Spleen (tissue), 11 donors: ENCODE measurements at regions not wholly inside any gene's neighbourhood (a gene's known extent, or its start where the extent isn't known, plus 50 kb on each side); places are given as distances from the start of the nearest gene placed in this dataset.

Experiments
- DNase-seq: peaks from one replicate; pipeline ENCODE4 v3.0.0-alpha.2; 2020
- H3K27ac ChIP-seq, 8 donors: fragments of 200-600 bp; sonication (generic) in 7 of 8; 1 replicate in 4 of 8; 2 replicates in 4 of 8; pipeline versions ENCODE4 v1.5.0 to v1.8.0; 2016 to 2021; ENCODE audit warnings: inconsistent platforms in 4 of 8, mild to moderate bottlenecking in 4 of 8, moderate library complexity in 1 of 8
- H3K27me3 ChIP-seq, 7 donors: fragments of 200-600 bp; sonication (generic) in 6 of 7; replicated peaks in 1 of 7; 1 replicate in 4 of 7; 2 replicates in 3 of 7; pipeline versions ENCODE4 v1.5.0 to v1.8.0; 2016 to 2021; ENCODE audit warnings: inconsistent platforms in 3 of 7, mild to moderate bottlenecking in 1 of 7
- H3K36me3 ChIP-seq, 6 donors: fragments of 200-600 bp; sonication (generic) in 5 of 6; 1 replicate in 4 of 6; 2 replicates in 2 of 6; pipeline versions ENCODE4 v1.5.0 to v1.8.0; 2016 to 2021; ENCODE audit warnings: inconsistent platforms in 2 of 6
- H3K4me1 ChIP-seq, 6 donors: fragments of 200-600 bp; sonication (generic) in 5 of 6; 1 replicate in 3 of 6; 2 replicates in 3 of 6; pipeline versions ENCODE4 v1.5.0 to v1.8.0; 2016 to 2021; ENCODE audit warnings: inconsistent platforms in 3 of 6
- H3K4me3 ChIP-seq, 8 donors: fragments of 200-600 bp; sonication (generic) in 7 of 8; 1 replicate in 4 of 8; 2 replicates in 4 of 8; pipeline versions ENCODE4 v1.5.0 to v1.8.0; 2016 to 2021; ENCODE audit warnings: inconsistent platforms in 4 of 8, mild to moderate bottlenecking in 4 of 8, moderate library complexity in 2 of 8
- H3K9me3 ChIP-seq, 8 donors: fragments of 200-600 bp; sonication (generic) in 7 of 8; 1 replicate in 4 of 8; 2 replicates in 4 of 8; pipeline versions ENCODE4 v1.5.0 to v1.8.0; 2016 to 2021; ENCODE audit warnings: inconsistent platforms in 4 of 8
- CTCF ChIP-seq, 11 experiments: fragments of 200-600 bp in 7 of 11; fragments of 450-650 bp in 4 of 11; sonication (generic) in 4 of 11; IDR thresholded peaks in 8 of 11; conservative IDR thresholded peaks in 3 of 11; 1 replicate in 7 of 11; 2 replicates in 4 of 11; pipeline versions ENCODE4 v1.4.0 to v1.8.0; 2016 to 2021; ENCODE audit warnings: antibody characterized with exemption in 11 of 11, inconsistent platforms in 4 of 11, mild to moderate bottlenecking in 1 of 11
- POLR2A ChIP-seq, 3 donors: fragments of 450-650 bp; IDR thresholded peaks; one replicate each; pipeline ENCODE4 v1.5.1; 2017; ENCODE audit warnings: antibody characterized with exemption in 3 of 3, mild to moderate bottlenecking in 1 of 3
- POLR2AphosphoS5 ChIP-seq, 3 donors: sonication (generic); formaldehyde crosslinking; IDR thresholded peaks; one replicate each; pipeline ENCODE4 v1.5.1; 2017; ENCODE audit warnings: antibody characterized with exemption in 3 of 3
- WGBS, 5 donors: extraction: QIAGEN DNeasy Blood & Tissue Kit in 3 of 5; methylation state at CpG; one replicate each; pipeline versions ENCODE4 v1.1.5 to v1.1.7; 2013 to 2018; 5-methylcytosine and 5-hydroxymethylcytosine counted together
- intact Hi-C: fragments of 100-400 bp; cut with DNase I; formaldehyde crosslinking; loops from one replicate; pipeline ENCODE4 v1.15.0; 2023; ENCODE audit warnings: low total_unique reads
- donor health status: healthy with polysubstance abuse.
- donor health status: DM: no; HTN: no; CAD: no; lungs with moderate emphysema.
- donor health status: DM: no; HTN: no; CAD: no.
- donor health status: Bipolar disorder and iron deficiency.
- donor health status: healthy.
- donor health status: DM: no; HTN: no; CAD: no.
- donor health status: DM: yes; HTN: yes; CAD: no.

GRCh38 chr18:28468901-28469300 is 292.0 kb upstream of the CDH2 start:
- no peaks in the 10 kb centered on the region for H3K4me1 ChIP-seq
- no peak for DNase-seq
- no peak overlapping the region for H3K4me3 ChIP-seq
- H3K36me3 ChIP-seq: no peaks in the 10 kb centered on the region
- no peak for TF ChIP-seq POLR2A (IDR thresholded peaks at IDR 0.05)
- H3K27me3 ChIP-seq: no peaks in the 10 kb centered on the region
- H3K27ac ChIP-seq: no peak overlapping the region
- 60 to 85% (median 71%) methylated on average over 1 of the region's 1 CpG for WGBS, 5 donors
- H3K9me3 ChIP-seq: peaks cover 0 to 31% (median 20%) of the 10 kb centered on the region in 8 donors
- intact Hi-C loops: no loop called here

- WGBS, 5 donors: 79 to 91% (median 89%) methylated on average over 2 of the region's 2 CpGs
- Histone ChIP-seq H3K9me3 (peaks cover 0 to 17% (median 11%) of the 10 kb centered on the region in 8 donors), H3K27me3 (no peaks in the 10 kb centered on the region)
Observed at GRCh38 chr18:28466204-28466603, 289.3 kb upstream of the CDH2 start.

GRCh38 chr18:28459587-28459986 is 282.7 kb upstream of the CDH2 start:
- H3K27ac ChIP-seq: no peak overlapping the region
- no peaks in the 10 kb centered on the region for H3K36me3 ChIP-seq
- intact Hi-C loops: no loop called here
- no peaks in the 10 kb centered on the region for H3K4me1 ChIP-seq
- no peak for DNase-seq
- peaks cover 0 to 5% (median 0%) of the 10 kb centered on the region in 8 donors for H3K9me3 ChIP-seq
- WGBS, 5 donors: 85 to 97% (median 92%) methylated on average over 2 of the region's 2 CpGs
- no peak overlapping the region for H3K4me3 ChIP-seq
- H3K27me3 ChIP-seq: no peaks in the 10 kb centered on the region
- TF ChIP-seq POLR2AphosphoS5 (IDR thresholded peaks at IDR 0.05) (no peak), CTCF (IDR thresholded peaks at IDR 0.05 in 8 of 11, conservative IDR thresholded peaks at IDR 0.05 in 3 of 11) (no peak), POLR2A (IDR thresholded peaks at IDR 0.05) (no peak)

More at GRCh38 chr18:28466204-28466603, 289.3 kb upstream of the CDH2 start:
- intact Hi-C loops: no loop called here
- no peaks in the 10 kb centered on the region for H3K4me1 ChIP-seq
- no peaks in the 10 kb centered on the region for H3K36me3 ChIP-seq
- no peak for DNase-seq
- H3K27ac ChIP-seq: no peak overlapping the region
- TF ChIP-seq CTCF (IDR thresholded peaks at IDR 0.05 in 8 of 11, conservative IDR thresholded peaks at IDR 0.05 in 3 of 11) (no peak), POLR2A (IDR thresholded peaks at IDR 0.05) (no peak), POLR2AphosphoS5 (IDR thresholded peaks at IDR 0.05) (no peak)
- H3K4me3 ChIP-seq: no peak overlapping the region

DNA sequence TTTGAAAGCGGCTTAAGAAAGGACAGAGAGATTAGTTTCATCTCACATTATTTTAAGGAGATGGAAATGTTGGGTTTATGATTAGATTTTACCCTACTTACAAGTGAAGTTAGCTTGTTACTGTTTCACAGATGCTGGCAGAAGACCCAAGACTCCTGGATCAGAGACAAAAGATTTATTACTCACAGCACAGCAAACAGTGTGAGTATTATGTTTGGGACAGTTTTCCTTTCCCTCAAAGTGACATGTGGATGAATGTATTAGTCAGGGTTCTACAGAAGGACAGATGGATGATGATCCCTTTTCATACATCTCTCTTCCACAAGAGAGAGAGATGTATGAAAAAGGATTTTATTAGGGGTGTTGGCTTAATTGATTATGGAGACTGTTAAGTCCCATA is 281.8 kb upstream of the CDH2 start:
- H3K4me3 ChIP-seq: no peak overlapping the region
- no peaks in the 10 kb centered on the region for H3K4me1 ChIP-seq
- peaks cover 0 to 5% (median 0%) of the 10 kb centered on the region in 8 donors for H3K9me3 ChIP-seq
- 83 to 93% (median 86%) methylated on average over 1 of the region's 1 CpG for WGBS, 5 donors
- DNase-seq: no peak
- TF ChIP-seq CTCF (IDR thresholded peaks at IDR 0.05 in 8 of 11, conservative IDR thresholded peaks at IDR 0.05 in 3 of 11): no peak
- no peak for TF ChIP-seq POLR2AphosphoS5 (IDR thresholded peaks at IDR 0.05)
- no peak for TF ChIP-seq POLR2A (IDR thresholded peaks at IDR 0.05)
- H3K27me3 ChIP-seq: no peaks in the 10 kb centered on the region
- H3K27ac ChIP-seq: no peak overlapping the region
- intact Hi-C loops: no loop called here
- no peaks in the 10 kb centered on the region for H3K36me3 ChIP-seq

GRCh38 chr18:28457784-28458183 is 280.9 kb upstream of the CDH2 start:
- no peak for TF ChIP-seq POLR2AphosphoS5 (IDR thresholded peaks at IDR 0.05)
- TF ChIP-seq CTCF (IDR thresholded peaks at IDR 0.05 in 8 of 11, conservative IDR thresholded peaks at IDR 0.05 in 3 of 11): no peak
- no peak for TF ChIP-seq POLR2A (IDR thresholded peaks at IDR 0.05)
- no peak overlapping the region for H3K4me3 ChIP-seq
- no peaks in the 10 kb centered on the region for H3K36me3 ChIP-seq
- H3K27me3 ChIP-seq: no peaks in the 10 kb centered on the region
- H3K4me1 ChIP-seq: no peaks in the 10 kb centered on the region
- no peak for DNase-seq
- no peak overlapping the region for H3K27ac ChIP-seq
- H3K9me3 ChIP-seq: no peaks in the 10 kb centered on the region
- intact Hi-C loops: no loop called here
- WGBS, 5 donors: 57 to 85% (median 75%) methylated on average over 2 of the region's 2 CpGs
